HL-60 (cell line): ENCODE measurements at regions not wholly inside any gene's neighbourhood (a gene's known extent, or its start where the extent isn't known, plus 50 kb on each side); places are given as distances from the start of the nearest gene placed in this dataset.

ENCODE experiments used
- DNase-seq, 2 experiments: peaks; one replicate each; pipeline ENCODE4 v3.0.0-alpha.2; 2010 to 2020; ENCODE audit warnings: low read depth in 1 of 2, low spot score in 1 of 2
- H3K27ac ChIP-seq: fragments of 250-450 bp; sonication (Bioruptor Pico); replicated peaks from 2 replicates; pipeline ENCODE4 v1.5.1; 2020; ENCODE audit warnings: mild to moderate bottlenecking, moderate library complexity
- H3K27me3 ChIP-seq: fragments of 250-450 bp; sonication (Bioruptor Pico); 2 replicates; pipeline ENCODE4 v1.5.1; 2021; ENCODE audit warnings: mild to moderate bottlenecking, moderate library complexity; ENCODE audit not compliant: insufficient read depth, poor library complexity, severe bottlenecking
- H3K4me3 ChIP-seq: replicated peaks from 2 replicates; pipeline ENCODE4 v1.5.1; 2011; ENCODE audit warnings: mild to moderate bottlenecking, control low read depth, low read length; ENCODE audit not compliant: insufficient read depth
- CTCF ChIP-seq: IDR thresholded peaks from one replicate; pipeline ENCODE4 v1.5.1; 2011; ENCODE audit warnings: low read length, control low read depth, inconsistent platforms; ENCODE audit not compliant: insufficient read depth
- GABPA ChIP-seq: IDR thresholded peaks from 2 replicates; pipeline ENCODE4 v1.6.1; 2012; ENCODE audit warnings: low read depth
- POLR2AphosphoS5 ChIP-seq: IDR thresholded peaks from 2 replicates; pipeline ENCODE4 v1.6.1; 2012; ENCODE audit warnings: low read depth
- SPI1 ChIP-seq: IDR thresholded peaks from 2 replicates; pipeline ENCODE4 v1.6.1; 2012; ENCODE audit warnings: low read depth, mild to moderate bottlenecking, borderline replicate concordance
- TF ChIP-seq, protein P1 (sequence below): IDR thresholded peaks from 2 replicates; pipeline ENCODE4 v1.6.1; 2012; ENCODE audit warnings: low read depth; ENCODE audit not compliant: insufficient replicate concordance

GRCh38 chr13:106362707-106363106 is 172.8 kb downstream of the EFNB2 start:
- no peaks in the 10 kb centered on the region for H3K27me3 ChIP-seq
- no peak overlapping the region for H3K27ac ChIP-seq
- no peak overlapping the region for H3K4me3 ChIP-seq
- no peak for DNase-seq
- TF ChIP-seq SPI1 (no peak), CTCF (no peak), POLR2AphosphoS5 (no peak), GABPA (no peak)
- TF ChIP-seq, protein P1, sequence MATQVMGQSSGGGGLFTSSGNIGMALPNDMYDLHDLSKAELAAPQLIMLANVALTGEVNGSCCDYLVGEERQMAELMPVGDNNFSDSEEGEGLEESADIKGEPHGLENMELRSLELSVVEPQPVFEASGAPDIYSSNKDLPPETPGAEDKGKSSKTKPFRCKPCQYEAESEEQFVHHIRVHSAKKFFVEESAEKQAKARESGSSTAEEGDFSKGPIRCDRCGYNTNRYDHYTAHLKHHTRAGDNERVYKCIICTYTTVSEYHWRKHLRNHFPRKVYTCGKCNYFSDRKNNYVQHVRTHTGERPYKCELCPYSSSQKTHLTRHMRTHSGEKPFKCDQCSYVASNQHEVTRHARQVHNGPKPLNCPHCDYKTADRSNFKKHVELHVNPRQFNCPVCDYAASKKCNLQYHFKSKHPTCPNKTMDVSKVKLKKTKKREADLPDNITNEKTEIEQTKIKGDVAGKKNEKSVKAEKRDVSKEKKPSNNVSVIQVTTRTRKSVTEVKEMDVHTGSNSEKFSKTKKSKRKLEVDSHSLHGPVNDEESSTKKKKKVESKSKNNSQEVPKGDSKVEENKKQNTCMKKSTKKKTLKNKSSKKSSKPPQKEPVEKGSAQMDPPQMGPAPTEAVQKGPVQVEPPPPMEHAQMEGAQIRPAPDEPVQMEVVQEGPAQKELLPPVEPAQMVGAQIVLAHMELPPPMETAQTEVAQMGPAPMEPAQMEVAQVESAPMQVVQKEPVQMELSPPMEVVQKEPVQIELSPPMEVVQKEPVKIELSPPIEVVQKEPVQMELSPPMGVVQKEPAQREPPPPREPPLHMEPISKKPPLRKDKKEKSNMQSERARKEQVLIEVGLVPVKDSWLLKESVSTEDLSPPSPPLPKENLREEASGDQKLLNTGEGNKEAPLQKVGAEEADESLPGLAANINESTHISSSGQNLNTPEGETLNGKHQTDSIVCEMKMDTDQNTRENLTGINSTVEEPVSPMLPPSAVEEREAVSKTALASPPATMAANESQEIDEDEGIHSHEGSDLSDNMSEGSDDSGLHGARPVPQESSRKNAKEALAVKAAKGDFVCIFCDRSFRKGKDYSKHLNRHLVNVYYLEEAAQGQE, result no peak

- H3K27ac ChIP-seq, result no peak overlapping the region
- no peak for TF ChIP-seq SPI1
- TF ChIP-seq, protein P1, result no peak
- no peak for TF ChIP-seq CTCF
- TF ChIP-seq GABPA, result no peak
- no peak for TF ChIP-seq POLR2AphosphoS5
- H3K4me3 ChIP-seq, result no peak overlapping the region
- H3K27me3 ChIP-seq, result no peaks in the 10 kb centered on the region
- DNase-seq, result no peak
Measured at GRCh38 chr13:106361621-106362020, 173.8 kb downstream of the EFNB2 start.

- Histone ChIP-seq H3K27me3 (peaks cover 4% of the 10 kb centered on the region), H3K4me3 (no peak overlapping the region), H3K27ac (no peak overlapping the region)
- no peak for TF ChIP-seq POLR2AphosphoS5
- TF ChIP-seq, protein P1, result no peak
- no peak for TF ChIP-seq GABPA
- TF ChIP-seq CTCF, result no peak
- no peak for TF ChIP-seq SPI1
- DNase-seq, result no peak
Measured at GRCh38 chr13:106357198-106357597, 178.3 kb downstream of the EFNB2 start.
